Keratinocyte (primary cell): ENCODE measurements at regions not wholly inside any gene's neighbourhood (a gene's known extent, or its start where the extent isn't known, plus 50 kb on each side); places are given as distances from the start of the nearest gene placed in this dataset.

Experiments used
- DNase-seq: peaks from one replicate; pipeline ENCODE4 v3.0.0-alpha.2; 2011; ENCODE audit warnings: low read depth, missing footprints, low spot score
- FAIRE-seq: peaks from 2 replicates; lab custom pipeline; 2011; peaks lifted over from hg19 to GRCh38; lab: Jason Lieb, UNC
- H2AFZ ChIP-seq: 2 replicates; pipeline ENCODE4 v1.6.0; 2012; ENCODE audit warnings: low read length, control low read depth, inconsistent platforms; ENCODE audit not compliant: control insufficient read depth
- H3K27ac ChIP-seq: 2 replicates; pipeline ENCODE4 v1.5.1; 2011; ENCODE audit warnings: low read length; ENCODE audit not compliant: control insufficient read depth, insufficient read depth
- H3K27me3 ChIP-seq: 3 replicates; pipeline ENCODE4 v1.6.0; 2011; ENCODE audit warnings: low read length; ENCODE audit not compliant: control insufficient read depth, insufficient read depth; ENCODE audit errors: extremely low read depth
- H3K36me3 ChIP-seq, 2 experiments: 2 replicates in 1 of 2; 3 replicates in 1 of 2; pipeline ENCODE4 v1.5.1; 2011; ENCODE audit warnings: low read length in 2 of 2, mild to moderate bottlenecking in 1 of 2; ENCODE audit not compliant: control insufficient read depth in 2 of 2, insufficient read depth in 2 of 2; ENCODE audit errors: extremely low read depth in 1 of 2
- H3K4me1 ChIP-seq: 3 replicates; pipeline ENCODE4 v1.5.1; 2011; ENCODE audit warnings: low read length; ENCODE audit not compliant: control insufficient read depth, insufficient read depth; ENCODE audit errors: extremely low read depth
- H3K4me2 ChIP-seq: 3 replicates; pipeline ENCODE4 v1.6.0; 2011; ENCODE audit warnings: low read depth, low read length; ENCODE audit not compliant: control insufficient read depth, insufficient read depth; ENCODE audit errors: extremely low read depth
- H3K4me3 ChIP-seq, 3 experiments: fragments of 200-600 bp in 1 of 3; sonication (generic) in 1 of 3; 2 replicates in 2 of 3; 3 replicates in 1 of 3; pipeline ENCODE4 v1.5.1; 2011 to 2016; ENCODE audit warnings: low read length in 3 of 3, mild to moderate bottlenecking in 3 of 3, control low read depth in 2 of 3, inconsistent platforms in 1 of 3, low read depth in 1 of 3, mixed read lengths in 1 of 3, mixed run types in 1 of 3, moderate library complexity in 1 of 3; ENCODE audit not compliant: control insufficient read depth in 2 of 3, insufficient read depth in 2 of 3; ENCODE audit errors: extremely low read depth in 1 of 3
- H3K79me2 ChIP-seq: 2 replicates; pipeline ENCODE4 v1.6.0; 2012; ENCODE audit warnings: low read length; ENCODE audit not compliant: control insufficient read depth, insufficient read depth
- H3K9ac ChIP-seq: 3 replicates; pipeline ENCODE4 v1.6.0; 2011; ENCODE audit warnings: low read length; ENCODE audit not compliant: control insufficient read depth, insufficient read depth; ENCODE audit errors: extremely low read depth
- H3K9me1 ChIP-seq: 3 replicates; pipeline ENCODE4 v1.6.0; 2011; ENCODE audit warnings: low read length; ENCODE audit not compliant: control insufficient read depth, insufficient read depth; ENCODE audit errors: extremely low read depth
- H3K9me3 ChIP-seq: 2 replicates; pipeline ENCODE4 v1.5.1; 2012; ENCODE audit warnings: low read depth, low read length; ENCODE audit not compliant: control insufficient read depth
- H4K20me1 ChIP-seq: 3 replicates; pipeline ENCODE4 v1.6.0; 2011; ENCODE audit warnings: low read length; ENCODE audit not compliant: control insufficient read depth, insufficient read depth; ENCODE audit errors: extremely low read depth
- EZH2 ChIP-seq: IDR thresholded peaks from one replicate; pipeline ENCODE4 v1.6.1; 2012; ENCODE audit warnings: inconsistent platforms, mild to moderate bottlenecking, low read length, moderate library complexity
- dilution Hi-C: fragments of 300-500 bp; cut with MboI; formaldehyde crosslinking; loops from one replicate; pipeline ENCODE4 v1.7.0; 2020; ENCODE audit warnings: low sequenced_read_pairs; ENCODE audit not compliant: extremely low pct_ligation_motif_present
- TF ChIP-seq, protein P1 (sequence below), 3 experiments: IDR thresholded peaks in 1 of 3; conservative IDR thresholded peaks in 1 of 3; optimal IDR thresholded peaks in 1 of 3; 2 replicates in 2 of 3; 3 replicates in 1 of 3; pipeline versions ENCODE3 to v1.5.1; 2011; ENCODE audit warnings: low read length in 3 of 3, mild to moderate bottlenecking in 3 of 3, moderate library complexity in 2 of 3, control low read depth in 1 of 3, inconsistent platforms in 1 of 3; ENCODE audit not compliant: insufficient read depth in 2 of 3; ENCODE audit errors: extremely low read depth in 1 of 3

DNA sequence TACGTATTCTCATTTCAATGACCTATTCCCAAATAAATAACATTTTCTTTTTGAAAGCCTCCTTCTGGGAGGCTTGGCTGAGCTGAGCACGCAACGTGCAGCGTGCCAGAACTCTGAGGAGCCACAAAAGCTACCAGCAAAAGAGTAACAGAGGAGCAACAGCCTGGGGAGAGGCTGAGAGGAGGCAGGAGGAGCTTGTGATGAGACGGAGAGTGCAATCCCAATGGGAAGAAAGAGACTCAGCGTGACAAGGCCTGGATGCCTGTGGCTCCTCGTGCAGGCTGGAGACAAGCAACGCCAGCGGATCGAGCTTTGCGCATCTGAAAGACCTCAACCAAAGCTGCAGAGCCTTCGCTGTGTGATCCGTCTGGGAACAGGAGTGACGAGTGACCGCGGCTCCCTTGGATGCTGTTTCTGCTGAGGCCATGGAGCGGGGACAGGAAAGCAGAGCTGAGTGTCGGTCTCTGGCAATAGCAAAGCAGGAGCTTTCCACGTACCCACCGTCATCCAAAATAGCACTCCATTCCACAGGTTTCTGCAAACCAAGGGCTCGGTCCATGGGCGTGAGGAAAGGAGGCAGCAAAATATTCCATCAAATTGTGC, 171.7 kb upstream of the PFKP start:
- Histone ChIP-seq H3K9me1 (no peaks in the 10 kb centered on the region), H3K79me2 (no peaks in the 10 kb centered on the region), H3K4me3 (no peak overlapping the region), H3K9ac (no peak overlapping the region), H4K20me1 (no peaks in the 10 kb centered on the region), H3K36me3 (no peaks in the 10 kb centered on the region), H2AFZ (no peak overlapping the region), H3K4me2 (no peak overlapping the region), H3K27me3 (no peaks in the 10 kb centered on the region), H3K27ac (no peak overlapping the region), H3K4me1 (no peaks in the 10 kb centered on the region), H3K9me3 (no peaks in the 10 kb centered on the region)
- DNase-seq (no peak), FAIRE-seq (no peak)
- no peak for TF ChIP-seq EZH2
- TF ChIP-seq, protein P1, sequence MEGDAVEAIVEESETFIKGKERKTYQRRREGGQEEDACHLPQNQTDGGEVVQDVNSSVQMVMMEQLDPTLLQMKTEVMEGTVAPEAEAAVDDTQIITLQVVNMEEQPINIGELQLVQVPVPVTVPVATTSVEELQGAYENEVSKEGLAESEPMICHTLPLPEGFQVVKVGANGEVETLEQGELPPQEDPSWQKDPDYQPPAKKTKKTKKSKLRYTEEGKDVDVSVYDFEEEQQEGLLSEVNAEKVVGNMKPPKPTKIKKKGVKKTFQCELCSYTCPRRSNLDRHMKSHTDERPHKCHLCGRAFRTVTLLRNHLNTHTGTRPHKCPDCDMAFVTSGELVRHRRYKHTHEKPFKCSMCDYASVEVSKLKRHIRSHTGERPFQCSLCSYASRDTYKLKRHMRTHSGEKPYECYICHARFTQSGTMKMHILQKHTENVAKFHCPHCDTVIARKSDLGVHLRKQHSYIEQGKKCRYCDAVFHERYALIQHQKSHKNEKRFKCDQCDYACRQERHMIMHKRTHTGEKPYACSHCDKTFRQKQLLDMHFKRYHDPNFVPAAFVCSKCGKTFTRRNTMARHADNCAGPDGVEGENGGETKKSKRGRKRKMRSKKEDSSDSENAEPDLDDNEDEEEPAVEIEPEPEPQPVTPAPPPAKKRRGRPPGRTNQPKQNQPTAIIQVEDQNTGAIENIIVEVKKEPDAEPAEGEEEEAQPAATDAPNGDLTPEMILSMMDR (optimal IDR thresholded peaks at IDR 0.05 in 1 of 3, IDR thresholded peaks at IDR 0.05 in 1 of 3, conservative IDR thresholded peaks at IDR 0.05 in 1 of 3; ENCODE audit: extremely low read depth in 1 of 3, insufficient read depth in 2 of 3, low read length in 3 of 3) = no peak
- dilution Hi-C loops = no loop called here

- Histone ChIP-seq H2AFZ (no peak overlapping the region), H3K27me3 (no peaks in the 10 kb centered on the region), H3K9me1 (no peaks in the 10 kb centered on the region), H4K20me1 (no peaks in the 10 kb centered on the region), H3K9ac (no peak overlapping the region), H3K36me3 (no peaks in the 10 kb centered on the region), H3K4me3 (no peak overlapping the region), H3K9me3 (no peaks in the 10 kb centered on the region), H3K79me2 (no peaks in the 10 kb centered on the region), H3K4me2 (no peak overlapping the region), H3K4me1 (no peaks in the 10 kb centered on the region), H3K27ac (no peak overlapping the region)
- TF ChIP-seq, protein P1 (optimal IDR thresholded peaks at IDR 0.05 in 1 of 3, IDR thresholded peaks at IDR 0.05 in 1 of 3, conservative IDR thresholded peaks at IDR 0.05 in 1 of 3; ENCODE audit: extremely low read depth in 1 of 3, insufficient read depth in 2 of 3, low read length in 3 of 3) = no peak
- TF ChIP-seq EZH2 = no peak
- FAIRE-seq (no peak), DNase-seq (no peak)
- dilution Hi-C loops = no loop called here
Measured at GRCh38 chr10:2893991-2894390, 173.4 kb upstream of the PFKP start.
